ENCODE measurements at regions not wholly inside any gene's neighbourhood (a gene's known extent, or its start where the extent isn't known, plus 50 kb on each side); places are given as distances from the start of the nearest gene placed in this dataset.

DNA sequence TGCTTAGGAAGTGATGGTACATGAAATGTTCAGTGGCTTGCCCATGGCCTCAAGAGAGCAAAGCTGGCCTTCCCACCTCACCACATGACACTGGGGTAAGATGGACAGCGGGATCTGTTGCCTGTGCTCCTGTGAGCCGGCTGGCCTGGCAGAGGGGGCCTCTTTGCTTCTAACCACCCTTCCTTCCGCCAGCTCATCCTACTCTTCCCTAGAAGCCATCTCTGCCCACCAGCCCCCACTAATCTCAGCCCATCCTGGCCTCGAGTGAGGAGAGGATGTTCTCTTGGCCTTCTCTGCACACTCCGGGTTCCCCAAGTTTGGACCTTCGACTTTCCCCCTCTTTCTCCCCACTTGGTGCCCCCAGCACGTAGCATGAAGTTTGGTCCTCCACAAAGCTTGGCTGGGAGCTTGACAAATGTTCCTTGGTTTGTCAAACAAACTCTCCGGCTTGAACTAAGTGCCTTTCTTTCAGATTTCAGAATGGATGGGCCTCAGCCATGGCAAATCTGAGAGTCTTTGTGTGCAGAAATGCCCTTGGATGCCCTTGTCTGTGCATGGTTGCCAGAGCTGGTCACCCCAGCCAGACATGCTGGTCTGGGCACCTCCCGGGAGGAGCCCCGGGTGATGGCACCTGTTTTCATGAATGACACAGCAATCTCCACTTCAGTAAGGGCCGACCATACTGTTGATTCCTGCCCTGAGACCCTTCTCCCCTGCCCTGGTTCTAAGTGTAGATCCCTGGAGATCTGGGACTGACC, 145.5 kb downstream of the URI1 start:
- Histone ChIP-seq H3K4me3 (no peak overlapping the region), H3K27me3 (no peaks in the 10 kb centered on the region), H3K4me1 (no peaks in the 10 kb centered on the region), H3K27ac (no peak overlapping the region), H3K9me3 (no peaks in the 10 kb centered on the region), H3K36me3 (no peaks in the 10 kb centered on the region)
- no peak for ATAC-seq (ENCODE audit: low FRiP score in 2 of 2)
- no peak for DNase-seq
- TF ChIP-seq EP300 (IDR thresholded peaks at IDR 0.05), result no peak
- TF ChIP-seq POLR2AphosphoS5 (IDR thresholded peaks at IDR 0.05), result no peak
- TF ChIP-seq, protein P1, sequence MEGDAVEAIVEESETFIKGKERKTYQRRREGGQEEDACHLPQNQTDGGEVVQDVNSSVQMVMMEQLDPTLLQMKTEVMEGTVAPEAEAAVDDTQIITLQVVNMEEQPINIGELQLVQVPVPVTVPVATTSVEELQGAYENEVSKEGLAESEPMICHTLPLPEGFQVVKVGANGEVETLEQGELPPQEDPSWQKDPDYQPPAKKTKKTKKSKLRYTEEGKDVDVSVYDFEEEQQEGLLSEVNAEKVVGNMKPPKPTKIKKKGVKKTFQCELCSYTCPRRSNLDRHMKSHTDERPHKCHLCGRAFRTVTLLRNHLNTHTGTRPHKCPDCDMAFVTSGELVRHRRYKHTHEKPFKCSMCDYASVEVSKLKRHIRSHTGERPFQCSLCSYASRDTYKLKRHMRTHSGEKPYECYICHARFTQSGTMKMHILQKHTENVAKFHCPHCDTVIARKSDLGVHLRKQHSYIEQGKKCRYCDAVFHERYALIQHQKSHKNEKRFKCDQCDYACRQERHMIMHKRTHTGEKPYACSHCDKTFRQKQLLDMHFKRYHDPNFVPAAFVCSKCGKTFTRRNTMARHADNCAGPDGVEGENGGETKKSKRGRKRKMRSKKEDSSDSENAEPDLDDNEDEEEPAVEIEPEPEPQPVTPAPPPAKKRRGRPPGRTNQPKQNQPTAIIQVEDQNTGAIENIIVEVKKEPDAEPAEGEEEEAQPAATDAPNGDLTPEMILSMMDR (IDR thresholded peaks at IDR 0.05), result no peak
- no peak for TF ChIP-seq POLR2A (IDR thresholded peaks at IDR 0.05)
- WGBS, 2 donors, result 80 to 89% methylated on average over 9 to 11 of the region's 11 CpGs

DNA sequence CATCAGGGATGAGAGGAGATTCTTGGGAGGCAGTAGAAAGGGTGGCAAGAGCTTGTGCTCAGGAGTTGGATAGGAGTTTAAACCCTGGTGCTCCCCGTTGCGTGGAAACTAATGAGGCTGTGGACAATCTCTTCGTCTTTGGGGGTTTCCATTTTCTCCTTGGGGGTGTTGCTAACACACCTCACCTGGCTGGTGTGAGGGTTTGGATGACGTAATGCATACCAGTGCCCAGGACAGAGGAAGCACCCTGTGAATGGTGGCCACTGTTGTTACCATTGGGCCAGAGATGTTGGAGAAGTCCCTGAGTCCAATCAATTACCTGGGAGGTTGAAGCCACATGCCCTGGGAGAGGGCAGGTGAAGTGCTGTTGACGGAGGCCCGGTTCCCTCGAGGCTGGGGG, 146.5 kb downstream of the URI1 start:
- 95% methylated on average over 4 to 7 of the region's 7 CpGs for WGBS, 2 donors

DNA sequence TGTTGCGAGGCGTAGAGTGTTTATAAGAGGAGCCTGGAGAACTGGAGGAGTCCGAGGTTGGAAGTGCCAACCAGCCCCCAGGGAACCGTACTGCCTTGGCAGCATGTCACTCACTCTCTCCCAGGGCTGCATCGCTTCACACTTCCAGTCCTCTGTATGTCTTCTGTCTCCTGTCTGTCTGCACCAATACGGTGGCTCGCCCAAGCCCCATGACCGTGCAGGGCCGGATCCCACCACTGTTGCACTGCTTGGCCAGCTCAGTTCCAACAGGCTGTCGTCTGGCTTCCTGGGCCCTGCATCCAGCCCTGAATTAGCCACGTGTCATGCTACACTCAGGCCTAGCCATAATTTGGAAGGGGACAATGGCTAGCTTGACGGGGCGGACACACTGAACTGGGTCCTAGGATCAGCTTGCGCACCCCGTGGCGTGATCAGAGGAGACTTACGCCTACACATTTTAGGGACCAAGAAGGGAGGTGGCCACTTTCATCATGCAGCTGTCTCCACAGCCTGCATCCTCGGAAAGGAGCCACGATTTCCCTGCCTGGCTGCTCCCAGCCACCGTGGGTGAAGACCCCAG, 147.1 kb downstream of the URI1 start:
- no peak for ATAC-seq (ENCODE audit: low FRiP score in 2 of 2)
- no peak overlapping the region for H3K4me3 ChIP-seq
- 90 to 93% methylated on average over 13 to 19 of the region's 20 CpGs for WGBS, 2 donors
- H3K36me3 ChIP-seq, result no peaks in the 10 kb centered on the region
- no peak overlapping the region for H3K27ac ChIP-seq
- no peaks in the 10 kb centered on the region for H3K27me3 ChIP-seq
- H3K4me1 ChIP-seq, result no peaks in the 10 kb centered on the region
- H3K9me3 ChIP-seq, result no peaks in the 10 kb centered on the region
- no peak for DNase-seq
- TF ChIP-seq EP300 (IDR thresholded peaks at IDR 0.05) (no peak), POLR2A (IDR thresholded peaks at IDR 0.05) (no peak), POLR2AphosphoS5 (IDR thresholded peaks at IDR 0.05) (no peak)
- TF ChIP-seq, protein P1 (IDR thresholded peaks at IDR 0.05), result no peak

More for the DNA sequence above, 146.5 kb downstream of the URI1 start:
- Histone ChIP-seq H3K4me3 (no peak overlapping the region), H3K27me3 (no peaks in the 10 kb centered on the region), H3K9me3 (no peaks in the 10 kb centered on the region), H3K4me1 (no peaks in the 10 kb centered on the region), H3K36me3 (no peaks in the 10 kb centered on the region), H3K27ac (no peak overlapping the region)
- no peak for TF ChIP-seq POLR2A (IDR thresholded peaks at IDR 0.05)
- TF ChIP-seq, protein P1 (IDR thresholded peaks at IDR 0.05), result no peak
- TF ChIP-seq POLR2AphosphoS5 (IDR thresholded peaks at IDR 0.05), result no peak
- no peak for TF ChIP-seq EP300 (IDR thresholded peaks at IDR 0.05)
- no peak for DNase-seq
- no peak for ATAC-seq (ENCODE audit: low FRiP score in 2 of 2)

DNA sequence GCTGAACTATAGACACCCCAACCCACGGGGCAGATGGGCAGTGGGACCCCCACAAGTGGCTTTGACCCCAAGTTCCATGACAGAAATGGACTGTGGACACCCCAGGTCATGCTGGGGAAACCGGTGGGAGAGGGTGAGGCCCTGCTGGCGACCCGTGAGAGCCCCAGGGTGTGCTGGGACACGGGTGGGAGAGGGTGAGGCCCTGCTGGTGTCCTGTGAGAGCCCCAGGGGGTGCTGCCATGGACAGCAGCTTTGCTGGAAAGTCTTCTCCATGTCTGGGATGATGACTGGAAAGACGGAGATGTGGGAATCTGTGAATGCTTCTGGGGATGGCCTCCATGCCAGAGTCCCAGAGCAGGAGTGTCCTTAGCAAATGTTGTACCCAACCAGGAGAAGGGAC, 148.4 kb downstream of the URI1 start:
- Histone ChIP-seq H3K27ac (no peak overlapping the region), H3K9me3 (no peaks in the 10 kb centered on the region), H3K4me3 (no peak overlapping the region), H3K4me1 (no peaks in the 10 kb centered on the region), H3K27me3 (no peaks in the 10 kb centered on the region), H3K36me3 (no peaks in the 10 kb centered on the region)
- TF ChIP-seq EP300 (IDR thresholded peaks at IDR 0.05) (no peak), POLR2A (IDR thresholded peaks at IDR 0.05) (no peak), POLR2AphosphoS5 (IDR thresholded peaks at IDR 0.05) (no peak)
- TF ChIP-seq, protein P1 (IDR thresholded peaks at IDR 0.05), result no peak
- 53 to 72% methylated on average over 3 to 6 of the region's 6 CpGs for WGBS, 2 donors
- DNase-seq (no peak), ATAC-seq (ENCODE audit: low FRiP score in 2 of 2) (no peak)

DNA sequence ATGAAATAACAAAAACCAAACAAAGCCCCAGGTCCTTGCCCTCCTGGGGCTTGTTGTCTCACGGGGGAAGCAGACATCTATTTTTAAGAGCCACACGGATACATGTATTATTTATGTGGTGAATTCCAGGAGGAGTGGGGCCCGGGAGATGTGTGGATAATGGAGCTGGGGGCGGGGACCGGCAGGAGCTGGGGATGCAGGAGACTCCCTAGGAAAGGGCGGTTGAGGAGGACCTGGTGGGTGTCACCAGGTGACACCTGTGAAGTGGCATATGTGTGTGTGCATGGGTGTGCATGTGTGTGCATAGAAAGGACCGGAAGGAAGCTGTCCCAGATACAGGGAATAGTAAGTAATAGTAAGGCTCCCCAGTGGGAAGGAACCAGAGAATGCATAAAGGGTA, 148.9 kb downstream of the URI1 start:
- Histone ChIP-seq H3K4me3 (no peak overlapping the region), H3K27me3 (no peaks in the 10 kb centered on the region), H3K9me3 (no peaks in the 10 kb centered on the region), H3K27ac (no peak overlapping the region), H3K36me3 (no peaks in the 10 kb centered on the region), H3K4me1 (no peaks in the 10 kb centered on the region)
- TF ChIP-seq POLR2A (IDR thresholded peaks at IDR 0.05) (no peak), EP300 (IDR thresholded peaks at IDR 0.05) (no peak), POLR2AphosphoS5 (IDR thresholded peaks at IDR 0.05) (no peak)
- TF ChIP-seq, protein P1 (IDR thresholded peaks at IDR 0.05), result no peak
- DNase-seq (no peak), ATAC-seq (ENCODE audit: low FRiP score in 2 of 2) (no peak)
- WGBS, 2 donors, result 74 to 85% methylated on average over 7 of the region's 7 CpGs

Measured in upper lobe of left lung (tissue), 6 donors.